K562 (cell line): ENCODE measurements at regions not wholly inside any gene's neighbourhood (a gene's known extent, or its start where the extent isn't known, plus 50 kb on each side); places are given as distances from the start of the nearest gene placed in this dataset.

Source experiments
- CCAR2 ChIP-seq: fragments of 200-400 bp; formaldehyde crosslinking; IDR thresholded peaks from 2 replicates; pipeline ENCODE4 v1.6.1; 2017; ENCODE audit warnings: mild to moderate bottlenecking, low read depth, low read length
- CREM ChIP-seq: IDR thresholded peaks from 2 replicates; pipeline ENCODE4 v1.6.1; 2014; ENCODE audit warnings: antibody characterized with exemption, low read depth
- SAP30 ChIP-seq: fragments of 200-600 bp; sonication (generic); IDR thresholded peaks from 2 replicates; pipeline ENCODE4 v1.6.1; 2012; ENCODE audit warnings: borderline replicate concordance, low read depth, mild to moderate bottlenecking, moderate library complexity, low read length, control low read depth, inconsistent platforms; ENCODE audit not compliant: insufficient read depth, poor library complexity, severe bottlenecking
- ZNF197 ChIP-seq: fragments of 200-800 bp; sonication (Bioruptor generic); IDR thresholded peaks from 2 replicates; pipeline ENCODE4 v1.6.1; 2016; ENCODE audit warnings: low read depth, missing genetic modification characterization, missing compliant biosample characterization
- TF ChIP-seq, protein P1 (sequence below): fragments of 200-600 bp; sonication (generic); IDR thresholded peaks from one replicate; pipeline ENCODE4 v1.6.1; 2012; ENCODE audit warnings: mild to moderate bottlenecking, low read depth, low read length, inconsistent platforms
- TF ChIP-seq, protein P2 (sequence below): fragments of 250-450 bp; sonication (Bioruptor Pico); IDR thresholded peaks from 2 replicates; pipeline ENCODE4 v1.6.1; 2021; ENCODE audit warnings: mild to moderate bottlenecking
- TF ChIP-seq, protein P3 (sequence below): fragments of 250-450 bp; sonication (Bioruptor Pico); IDR thresholded peaks from 2 replicates; pipeline ENCODE4 v1.4.0; 2020

DNA sequence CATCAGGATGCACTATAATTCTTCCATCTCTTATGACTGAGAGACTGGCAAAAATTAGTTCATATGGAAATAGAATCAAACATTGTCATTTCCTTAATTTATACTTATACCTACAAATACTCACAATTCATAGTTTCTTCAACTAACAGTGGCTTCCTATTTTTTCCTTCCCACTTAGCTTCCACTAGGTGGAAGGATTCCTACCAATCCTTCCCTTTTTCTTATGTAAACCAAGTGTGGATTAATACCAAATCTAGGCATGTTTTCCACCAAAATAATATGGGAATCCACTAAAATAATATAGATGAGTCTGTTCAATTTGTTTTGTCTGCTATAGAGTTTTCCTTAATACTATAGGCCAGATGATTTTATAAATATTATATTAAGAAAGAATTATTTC lies 1537.1 kb downstream of the PLA2G4A start (continued):
- TF ChIP-seq, protein P1, sequence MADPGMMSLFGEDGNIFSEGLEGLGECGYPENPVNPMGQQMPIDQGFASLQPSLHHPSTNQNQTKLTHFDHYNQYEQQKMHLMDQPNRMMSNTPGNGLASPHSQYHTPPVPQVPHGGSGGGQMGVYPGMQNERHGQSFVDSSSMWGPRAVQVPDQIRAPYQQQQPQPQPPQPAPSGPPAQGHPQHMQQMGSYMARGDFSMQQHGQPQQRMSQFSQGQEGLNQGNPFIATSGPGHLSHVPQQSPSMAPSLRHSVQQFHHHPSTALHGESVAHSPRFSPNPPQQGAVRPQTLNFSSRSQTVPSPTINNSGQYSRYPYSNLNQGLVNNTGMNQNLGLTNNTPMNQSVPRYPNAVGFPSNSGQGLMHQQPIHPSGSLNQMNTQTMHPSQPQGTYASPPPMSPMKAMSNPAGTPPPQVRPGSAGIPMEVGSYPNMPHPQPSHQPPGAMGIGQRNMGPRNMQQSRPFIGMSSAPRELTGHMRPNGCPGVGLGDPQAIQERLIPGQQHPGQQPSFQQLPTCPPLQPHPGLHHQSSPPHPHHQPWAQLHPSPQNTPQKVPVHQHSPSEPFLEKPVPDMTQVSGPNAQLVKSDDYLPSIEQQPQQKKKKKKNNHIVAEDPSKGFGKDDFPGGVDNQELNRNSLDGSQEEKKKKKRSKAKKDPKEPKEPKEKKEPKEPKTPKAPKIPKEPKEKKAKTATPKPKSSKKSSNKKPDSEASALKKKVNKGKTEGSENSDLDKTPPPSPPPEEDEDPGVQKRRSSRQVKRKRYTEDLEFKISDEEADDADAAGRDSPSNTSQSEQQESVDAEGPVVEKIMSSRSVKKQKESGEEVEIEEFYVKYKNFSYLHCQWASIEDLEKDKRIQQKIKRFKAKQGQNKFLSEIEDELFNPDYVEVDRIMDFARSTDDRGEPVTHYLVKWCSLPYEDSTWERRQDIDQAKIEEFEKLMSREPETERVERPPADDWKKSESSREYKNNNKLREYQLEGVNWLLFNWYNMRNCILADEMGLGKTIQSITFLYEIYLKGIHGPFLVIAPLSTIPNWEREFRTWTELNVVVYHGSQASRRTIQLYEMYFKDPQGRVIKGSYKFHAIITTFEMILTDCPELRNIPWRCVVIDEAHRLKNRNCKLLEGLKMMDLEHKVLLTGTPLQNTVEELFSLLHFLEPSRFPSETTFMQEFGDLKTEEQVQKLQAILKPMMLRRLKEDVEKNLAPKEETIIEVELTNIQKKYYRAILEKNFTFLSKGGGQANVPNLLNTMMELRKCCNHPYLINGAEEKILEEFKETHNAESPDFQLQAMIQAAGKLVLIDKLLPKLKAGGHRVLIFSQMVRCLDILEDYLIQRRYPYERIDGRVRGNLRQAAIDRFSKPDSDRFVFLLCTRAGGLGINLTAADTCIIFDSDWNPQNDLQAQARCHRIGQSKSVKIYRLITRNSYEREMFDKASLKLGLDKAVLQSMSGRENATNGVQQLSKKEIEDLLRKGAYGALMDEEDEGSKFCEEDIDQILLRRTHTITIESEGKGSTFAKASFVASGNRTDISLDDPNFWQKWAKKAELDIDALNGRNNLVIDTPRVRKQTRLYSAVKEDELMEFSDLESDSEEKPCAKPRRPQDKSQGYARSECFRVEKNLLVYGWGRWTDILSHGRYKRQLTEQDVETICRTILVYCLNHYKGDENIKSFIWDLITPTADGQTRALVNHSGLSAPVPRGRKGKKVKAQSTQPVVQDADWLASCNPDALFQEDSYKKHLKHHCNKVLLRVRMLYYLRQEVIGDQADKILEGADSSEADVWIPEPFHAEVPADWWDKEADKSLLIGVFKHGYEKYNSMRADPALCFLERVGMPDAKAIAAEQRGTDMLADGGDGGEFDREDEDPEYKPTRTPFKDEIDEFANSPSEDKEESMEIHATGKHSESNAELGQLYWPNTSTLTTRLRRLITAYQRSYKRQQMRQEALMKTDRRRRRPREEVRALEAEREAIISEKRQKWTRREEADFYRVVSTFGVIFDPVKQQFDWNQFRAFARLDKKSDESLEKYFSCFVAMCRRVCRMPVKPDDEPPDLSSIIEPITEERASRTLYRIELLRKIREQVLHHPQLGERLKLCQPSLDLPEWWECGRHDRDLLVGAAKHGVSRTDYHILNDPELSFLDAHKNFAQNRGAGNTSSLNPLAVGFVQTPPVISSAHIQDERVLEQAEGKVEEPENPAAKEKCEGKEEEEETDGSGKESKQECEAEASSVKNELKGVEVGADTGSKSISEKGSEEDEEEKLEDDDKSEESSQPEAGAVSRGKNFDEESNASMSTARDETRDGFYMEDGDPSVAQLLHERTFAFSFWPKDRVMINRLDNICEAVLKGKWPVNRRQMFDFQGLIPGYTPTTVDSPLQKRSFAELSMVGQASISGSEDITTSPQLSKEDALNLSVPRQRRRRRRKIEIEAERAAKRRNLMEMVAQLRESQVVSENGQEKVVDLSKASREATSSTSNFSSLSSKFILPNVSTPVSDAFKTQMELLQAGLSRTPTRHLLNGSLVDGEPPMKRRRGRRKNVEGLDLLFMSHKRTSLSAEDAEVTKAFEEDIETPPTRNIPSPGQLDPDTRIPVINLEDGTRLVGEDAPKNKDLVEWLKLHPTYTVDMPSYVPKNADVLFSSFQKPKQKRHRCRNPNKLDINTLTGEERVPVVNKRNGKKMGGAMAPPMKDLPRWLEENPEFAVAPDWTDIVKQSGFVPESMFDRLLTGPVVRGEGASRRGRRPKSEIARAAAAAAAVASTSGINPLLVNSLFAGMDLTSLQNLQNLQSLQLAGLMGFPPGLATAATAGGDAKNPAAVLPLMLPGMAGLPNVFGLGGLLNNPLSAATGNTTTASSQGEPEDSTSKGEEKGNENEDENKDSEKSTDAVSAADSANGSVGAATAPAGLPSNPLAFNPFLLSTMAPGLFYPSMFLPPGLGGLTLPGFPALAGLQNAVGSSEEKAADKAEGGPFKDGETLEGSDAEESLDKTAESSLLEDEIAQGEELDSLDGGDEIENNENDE: no peak
- TF ChIP-seq, protein P2, sequence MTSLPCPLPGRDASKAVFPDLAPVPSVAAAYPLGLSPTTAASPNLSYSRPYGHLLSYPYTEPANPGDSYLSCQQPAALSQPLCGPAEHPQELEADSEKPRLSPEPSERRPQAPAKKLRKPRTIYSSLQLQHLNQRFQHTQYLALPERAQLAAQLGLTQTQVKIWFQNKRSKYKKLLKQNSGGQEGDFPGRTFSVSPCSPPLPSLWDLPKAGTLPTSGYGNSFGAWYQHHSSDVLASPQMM (CRISPR knock-in tag): no peak
- TF ChIP-seq CCAR2 (no peak), CREM (no peak), ZNF197 (CRISPR knock-in tag) (no peak), SAP30 (no peak)
- TF ChIP-seq, protein P3, sequence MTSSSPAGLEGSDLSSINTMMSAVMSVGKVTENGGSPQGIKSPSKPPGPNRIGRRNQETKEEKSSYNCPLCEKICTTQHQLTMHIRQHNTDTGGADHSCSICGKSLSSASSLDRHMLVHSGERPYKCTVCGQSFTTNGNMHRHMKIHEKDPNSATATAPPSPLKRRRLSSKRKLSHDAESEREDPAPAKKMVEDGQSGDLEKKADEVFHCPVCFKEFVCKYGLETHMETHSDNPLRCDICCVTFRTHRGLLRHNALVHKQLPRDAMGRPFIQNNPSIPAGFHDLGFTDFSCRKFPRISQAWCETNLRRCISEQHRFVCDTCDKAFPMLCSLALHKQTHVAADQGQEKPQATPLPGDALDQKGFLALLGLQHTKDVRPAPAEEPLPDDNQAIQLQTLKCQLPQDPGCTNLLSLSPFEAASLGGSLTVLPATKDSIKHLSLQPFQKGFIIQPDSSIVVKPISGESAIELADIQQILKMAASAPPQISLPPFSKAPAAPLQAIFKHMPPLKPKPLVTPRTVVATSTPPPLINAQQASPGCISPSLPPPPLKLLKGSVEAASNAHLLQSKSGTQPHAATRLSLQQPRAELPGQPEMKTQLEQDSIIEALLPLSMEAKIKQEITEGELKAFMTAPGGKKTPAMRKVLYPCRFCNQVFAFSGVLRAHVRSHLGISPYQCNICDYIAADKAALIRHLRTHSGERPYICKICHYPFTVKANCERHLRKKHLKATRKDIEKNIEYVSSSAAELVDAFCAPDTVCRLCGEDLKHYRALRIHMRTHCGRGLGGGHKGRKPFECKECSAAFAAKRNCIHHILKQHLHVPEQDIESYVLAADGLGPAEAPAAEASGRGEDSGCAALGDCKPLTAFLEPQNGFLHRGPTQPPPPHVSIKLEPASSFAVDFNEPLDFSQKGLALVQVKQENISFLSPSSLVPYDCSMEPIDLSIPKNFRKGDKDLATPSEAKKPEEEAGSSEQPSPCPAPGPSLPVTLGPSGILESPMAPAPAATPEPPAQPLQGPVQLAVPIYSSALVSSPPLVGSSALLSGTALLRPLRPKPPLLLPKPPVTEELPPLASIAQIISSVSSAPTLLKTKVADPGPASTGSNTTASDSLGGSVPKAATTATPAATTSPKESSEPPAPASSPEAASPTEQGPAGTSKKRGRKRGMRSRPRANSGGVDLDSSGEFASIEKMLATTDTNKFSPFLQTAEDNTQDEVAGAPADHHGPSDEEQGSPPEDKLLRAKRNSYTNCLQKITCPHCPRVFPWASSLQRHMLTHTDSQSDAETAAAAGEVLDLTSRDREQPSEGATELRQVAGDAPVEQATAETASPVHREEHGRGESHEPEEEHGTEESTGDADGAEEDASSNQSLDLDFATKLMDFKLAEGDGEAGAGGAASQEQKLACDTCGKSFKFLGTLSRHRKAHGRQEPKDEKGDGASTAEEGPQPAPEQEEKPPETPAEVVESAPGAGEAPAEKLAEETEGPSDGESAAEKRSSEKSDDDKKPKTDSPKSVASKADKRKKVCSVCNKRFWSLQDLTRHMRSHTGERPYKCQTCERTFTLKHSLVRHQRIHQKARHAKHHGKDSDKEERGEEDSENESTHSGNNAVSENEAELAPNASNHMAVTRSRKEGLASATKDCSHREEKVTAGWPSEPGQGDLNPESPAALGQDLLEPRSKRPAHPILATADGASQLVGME (CRISPR knock-in tag): no peak
